ENCODE measurements at regions not wholly inside any gene's neighbourhood (a gene's known extent, or its start where the extent isn't known, plus 50 kb on each side); places are given as distances from the start of the nearest gene placed in this dataset.

- no peaks in the 10 kb centered on the region for H3K9me3 ChIP-seq (replicated peaks)
- H3K27me3 ChIP-seq, result 0 out of 2 replicates have a peak, but pooled peaks cover 5% of the 10 kb centered on the region
- no peaks in the 10 kb centered on the region for H3K4me1 ChIP-seq
- DNase-seq, result no peak
- no peaks in the 10 kb centered on the region for H3K36me3 ChIP-seq
- no peak overlapping the region for H3K27ac ChIP-seq
- no peak overlapping the region for H3K4me3 ChIP-seq
These were observed 141.2 kb upstream of the RPL38 start for GRCh38 chr17:74062234-74062633.

GRCh38 chr17:74063439-74063838 lies 140.0 kb upstream of the RPL38 start:
- Histone ChIP-seq H3K27me3 (0 out of 2 replicates have a peak, but pooled peaks cover 5% of the 10 kb centered on the region), H3K27ac (no peak overlapping the region), H3K36me3 (no peaks in the 10 kb centered on the region), H3K9me3 (replicated peaks) (no peaks in the 10 kb centered on the region), H3K4me1 (no peaks in the 10 kb centered on the region), H3K4me3 (no peak overlapping the region)
- no peak for DNase-seq

- no peak for DNase-seq
- H3K36me3 ChIP-seq, result no peaks in the 10 kb centered on the region
- peaks cover 3% of the 10 kb centered on the region; the same call in 1 of the 2 replicates for H3K9me3 ChIP-seq (replicated peaks)
- H3K27ac ChIP-seq, result no peak overlapping the region
- H3K4me1 ChIP-seq, result no peaks in the 10 kb centered on the region
- H3K27me3 ChIP-seq, result no peaks in the 10 kb centered on the region
- H3K4me3 ChIP-seq, result no peak overlapping the region
These were observed 133.1 kb upstream of the RPL38 start for GRCh38 chr17:74070374-74070773.

GRCh38 chr17:74070998-74071679 lies 132.3 kb upstream of the RPL38 start:
- Histone ChIP-seq H3K4me3 (no peak overlapping the region), H3K27ac (no peak overlapping the region), H3K9me3 (replicated peaks) (peaks cover 3% of the 10 kb centered on the region; the same call in 1 of the 2 replicates), H3K4me1 (no peaks in the 10 kb centered on the region), H3K27me3 (no peaks in the 10 kb centered on the region), H3K36me3 (no peaks in the 10 kb centered on the region)
- no peak for DNase-seq

GRCh38 chr17:74072340-74072739 lies 131.1 kb upstream of the RPL38 start:
- no peak overlapping the region for H3K27ac ChIP-seq
- peaks cover 3% of the 10 kb centered on the region; the same call in 1 of the 2 replicates for H3K9me3 ChIP-seq (replicated peaks)
- H3K27me3 ChIP-seq, result no peaks in the 10 kb centered on the region
- no peak for DNase-seq
- H3K4me1 ChIP-seq, result no peaks in the 10 kb centered on the region
- H3K4me3 ChIP-seq, result no peak overlapping the region
- H3K36me3 ChIP-seq, result no peaks in the 10 kb centered on the region

- H3K9me3 ChIP-seq (replicated peaks), result peaks cover 3% of the 10 kb centered on the region; the same call in 1 of the 2 replicates
- no peak for DNase-seq
- no peaks in the 10 kb centered on the region for H3K36me3 ChIP-seq
- no peak overlapping the region for H3K4me3 ChIP-seq
- peaks cover 6% of the 10 kb centered on the region for H3K27me3 ChIP-seq
- H3K4me1 ChIP-seq, result no peaks in the 10 kb centered on the region
- no peak overlapping the region for H3K27ac ChIP-seq
These were observed 127.0 kb upstream of the RPL38 start for GRCh38 chr17:74076446-74076845.

- DNase-seq, result no peak
- H3K4me3 ChIP-seq, result no peak overlapping the region
- H3K4me1 ChIP-seq, result no peaks in the 10 kb centered on the region
- H3K27ac ChIP-seq, result no peak overlapping the region
- peaks cover 6% of the 10 kb centered on the region for H3K27me3 ChIP-seq
- H3K36me3 ChIP-seq, result no peaks in the 10 kb centered on the region
- peaks cover 3% of the 10 kb centered on the region; the same call in 1 of the 2 replicates for H3K9me3 ChIP-seq (replicated peaks)
These were observed 126.2 kb upstream of the RPL38 start for GRCh38 chr17:74077231-74077630.

- H3K36me3 ChIP-seq, result no peaks in the 10 kb centered on the region
- H3K27me3 ChIP-seq, result peaks cover 12% of the 10 kb centered on the region
- peaks cover 2% of the 10 kb centered on the region; the same call in 1 of the 2 replicates for H3K9me3 ChIP-seq (replicated peaks)
- no peak overlapping the region for H3K4me3 ChIP-seq
- H3K27ac ChIP-seq, result no peak overlapping the region
- no peaks in the 10 kb centered on the region for H3K4me1 ChIP-seq
- no peak for DNase-seq
These were observed 125.0 kb upstream of the RPL38 start for GRCh38 chr17:74078363-74078941.

GRCh38 chr17:74079537-74080300 lies 123.8 kb upstream of the RPL38 start:
- Histone ChIP-seq H3K4me3 (no peak overlapping the region), H3K27me3 (peaks cover 15% of the 10 kb centered on the region), H3K9me3 (replicated peaks) (peaks cover under 1% of the 10 kb centered on the region; the same call in 1 of the 2 replicates), H3K36me3 (no peaks in the 10 kb centered on the region), H3K4me1 (no peaks in the 10 kb centered on the region), H3K27ac (no peak overlapping the region)
- no peak for DNase-seq

GRCh38 chr17:74080656-74081582 lies 122.6 kb upstream of the RPL38 start:
- Histone ChIP-seq H3K4me3 (no peak overlapping the region), H3K27ac (no peak overlapping the region)
- no peak for DNase-seq

GRCh38 chr17:74082886-74083285 lies 120.6 kb upstream of the RPL38 start:
- H3K27ac ChIP-seq, result no peak overlapping the region
- peaks cover 17% of the 10 kb centered on the region for H3K27me3 ChIP-seq
- DNase-seq, result peak in 1 of 2 experiments; percentile 40

More at GRCh38 chr17:74080656-74081582, 122.6 kb upstream of the RPL38 start:
- H3K36me3 ChIP-seq, result no peaks in the 10 kb centered on the region
- H3K27me3 ChIP-seq, result peaks cover 15% of the 10 kb centered on the region
- no peaks in the 10 kb centered on the region for H3K4me1 ChIP-seq
- H3K9me3 ChIP-seq (replicated peaks), result peaks cover 6% of the 10 kb centered on the region; the same call in 1 of the 2 replicates

GRCh38 chr17:74083321-74083720 lies 120.2 kb upstream of the RPL38 start:
- H3K36me3 ChIP-seq, result no peaks in the 10 kb centered on the region
- H3K27me3 ChIP-seq, result peaks cover 20% of the 10 kb centered on the region
- H3K27ac ChIP-seq, result no peak overlapping the region
- H3K4me1 ChIP-seq, result no peaks in the 10 kb centered on the region
- peaks cover 6% of the 10 kb centered on the region; the same call in 1 of the 2 replicates for H3K9me3 ChIP-seq (replicated peaks)
- H3K4me3 ChIP-seq, result no peak overlapping the region
- DNase-seq, result no peak

More at GRCh38 chr17:74082886-74083285, 120.6 kb upstream of the RPL38 start:
- no peaks in the 10 kb centered on the region for H3K36me3 ChIP-seq
- H3K4me1 ChIP-seq, result no peaks in the 10 kb centered on the region
- H3K4me3 ChIP-seq, result no peak overlapping the region
- H3K9me3 ChIP-seq (replicated peaks), result peaks cover 6% of the 10 kb centered on the region; the same call in 1 of the 2 replicates

GRCh38 chr17:74085434-74085833 lies 118.0 kb upstream of the RPL38 start:
- Histone ChIP-seq H3K9me3 (replicated peaks) (peaks cover 6% of the 10 kb centered on the region; the same call in 1 of the 2 replicates), H3K36me3 (no peaks in the 10 kb centered on the region), H3K4me3 (no peak overlapping the region), H3K4me1 (no peaks in the 10 kb centered on the region), H3K27me3 (peaks cover 16% of the 10 kb centered on the region), H3K27ac (no peak overlapping the region)
- peak; percentile 28 to 55 for DNase-seq

GRCh38 chr17:74087002-74087585 lies 116.4 kb upstream of the RPL38 start:
- Histone ChIP-seq H3K4me3 (no peak overlapping the region), H3K27me3 (peaks cover 16% of the 10 kb centered on the region), H3K36me3 (no peaks in the 10 kb centered on the region), H3K9me3 (replicated peaks) (peaks cover 6% of the 10 kb centered on the region; the same call in 1 of the 2 replicates), H3K27ac (no peak overlapping the region), H3K4me1 (no peaks in the 10 kb centered on the region)
- DNase-seq, result no peak

All from SJCRH30 (cell line).